CMK (cell line): ENCODE measurements at regions not wholly inside any gene's neighbourhood (a gene's known extent, or its start where the extent isn't known, plus 50 kb on each side); places are given as distances from the start of the nearest gene placed in this dataset.
"Not testable (repeated sequence)": the region's sequence is repeated elsewhere in the genome, so short reads cannot be mapped to it uniquely, and the experiment has no call there.

Experiments
- DNase-seq: peaks from one replicate; pipeline ENCODE4 v3.0.0-alpha.2; 2010; ENCODE audit warnings: low read depth

DNA sequence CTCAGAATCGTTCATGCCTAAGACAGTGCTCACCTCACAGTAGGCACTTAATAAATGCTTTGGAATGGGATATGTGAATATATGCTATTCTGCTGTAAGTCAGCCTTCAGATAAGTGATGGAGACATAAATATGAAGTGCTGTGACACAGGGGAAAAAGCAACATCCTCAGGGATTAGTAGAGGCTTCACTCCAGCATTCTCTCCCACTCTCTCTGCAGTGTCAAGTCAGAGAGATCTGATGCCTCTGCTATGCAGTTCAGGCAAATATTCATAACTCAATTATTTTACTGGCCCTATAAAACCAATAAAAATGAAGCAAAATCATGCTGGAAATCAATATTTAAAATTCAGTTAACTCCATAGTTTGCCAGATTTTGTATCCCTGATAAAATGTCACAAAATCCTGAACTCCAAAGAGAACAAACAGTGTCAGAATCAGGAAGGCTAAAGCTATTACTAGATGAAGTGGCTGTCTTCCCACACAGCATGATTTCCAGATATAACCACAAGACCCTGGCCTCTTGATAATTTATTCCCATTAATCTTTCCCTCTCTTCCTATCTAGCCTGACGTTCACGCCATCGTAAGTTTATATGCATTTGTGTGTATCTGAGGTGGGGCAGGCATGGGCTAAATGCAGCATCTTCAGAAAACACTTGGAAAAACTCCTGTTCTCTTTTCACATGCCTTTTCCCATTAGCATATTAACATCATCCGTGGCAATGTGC lies 278.9 kb upstream of the ATP11B start:
- DNase-seq, result no peak

DNA sequence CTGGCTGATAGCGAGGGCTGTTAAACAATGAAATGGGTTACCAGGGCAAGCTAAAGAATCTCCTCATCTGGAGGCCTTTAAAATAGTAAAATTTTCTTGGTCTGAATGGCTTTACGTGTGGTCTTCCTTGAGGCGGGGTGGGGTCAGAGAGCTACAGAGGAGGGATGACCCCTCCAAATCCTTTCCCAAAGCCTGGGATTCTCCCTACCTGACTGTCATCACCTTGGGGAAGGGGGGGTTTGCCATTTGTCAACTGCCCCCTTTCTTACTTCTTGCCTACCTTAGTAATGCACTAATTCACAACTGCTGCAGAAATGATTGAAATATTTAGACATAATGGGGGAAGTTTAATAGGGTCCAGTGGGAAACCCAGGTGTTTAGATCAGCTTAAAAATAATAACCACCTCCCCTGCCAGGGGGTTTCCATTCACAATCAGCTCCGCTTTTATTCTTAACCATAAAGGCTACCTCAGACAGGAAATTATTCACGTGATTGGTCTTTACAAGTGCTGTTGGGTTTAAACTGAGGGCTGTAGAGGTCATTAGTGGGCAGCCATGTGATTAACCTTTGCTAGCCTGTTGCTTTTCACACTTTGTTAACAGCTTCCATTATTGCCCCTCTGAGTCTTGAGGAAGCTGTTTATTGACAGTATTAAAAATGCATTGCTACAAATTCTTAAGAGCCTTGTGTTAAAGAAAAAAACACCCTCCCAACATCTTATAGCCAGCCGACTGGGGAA lies 276.5 kb upstream of the ATP11B start:
- no peak for DNase-seq

DNA sequence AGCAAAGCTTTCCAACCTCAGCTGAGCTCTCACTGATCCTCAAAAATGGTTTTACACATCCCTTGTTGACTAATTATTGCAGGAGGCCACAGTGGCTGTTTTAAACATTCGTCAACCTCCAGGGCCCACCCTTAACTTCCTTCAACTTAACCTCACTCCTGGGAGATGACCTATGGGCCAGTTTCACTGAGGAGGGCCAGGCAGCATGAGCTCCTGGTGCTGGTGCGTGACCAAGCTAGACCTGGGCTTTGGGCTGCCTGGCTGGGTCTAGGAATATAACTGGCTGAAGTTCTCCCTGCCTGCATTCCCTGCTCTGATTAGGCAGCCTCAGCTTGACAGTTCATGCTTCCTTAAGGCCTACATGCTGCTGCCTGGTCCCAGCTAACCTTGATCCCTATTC lies 273.7 kb upstream of the ATP11B start:
- no peak for DNase-seq

DNA sequence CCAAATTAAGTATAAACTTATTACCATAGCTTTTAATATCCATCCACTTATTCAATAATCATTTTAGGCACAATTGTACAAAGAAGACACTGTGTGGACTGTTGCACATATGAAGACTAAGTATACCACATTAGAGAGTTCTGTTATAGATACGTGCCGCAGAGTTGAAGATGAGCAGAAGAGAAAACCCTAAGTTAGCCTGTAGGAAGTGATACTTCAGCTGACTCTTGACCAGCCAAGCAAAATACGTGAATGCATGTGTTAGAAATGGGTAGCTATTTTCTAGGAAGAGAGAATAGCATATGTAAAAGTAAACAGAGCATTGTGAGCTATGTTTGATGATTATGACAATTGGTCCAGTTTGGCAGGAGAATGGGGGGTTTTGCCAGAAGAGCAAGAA lies 272.0 kb upstream of the ATP11B start:
- DNase-seq, result no peak

DNA sequence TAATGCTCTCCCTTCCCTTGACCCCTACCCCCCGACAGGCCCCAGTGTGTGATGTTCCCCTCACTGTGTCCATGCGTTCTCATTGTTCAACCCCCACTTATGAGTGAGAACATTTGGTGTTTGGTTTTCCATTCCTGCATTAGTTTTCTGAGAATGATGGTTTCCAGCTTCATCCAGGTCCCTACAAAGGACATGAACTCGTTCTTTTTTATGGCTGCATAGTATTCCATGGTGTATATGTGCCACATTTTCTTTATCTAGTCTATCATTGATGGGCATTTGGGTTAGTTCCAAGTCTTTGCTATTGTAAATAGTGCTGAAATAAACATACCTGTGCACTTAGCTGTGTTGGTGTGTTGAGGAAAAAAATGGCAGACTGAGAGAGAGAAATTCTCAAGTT lies 269.9 kb upstream of the ATP11B start:
- DNase-seq, result not testable (repeated sequence)

DNA sequence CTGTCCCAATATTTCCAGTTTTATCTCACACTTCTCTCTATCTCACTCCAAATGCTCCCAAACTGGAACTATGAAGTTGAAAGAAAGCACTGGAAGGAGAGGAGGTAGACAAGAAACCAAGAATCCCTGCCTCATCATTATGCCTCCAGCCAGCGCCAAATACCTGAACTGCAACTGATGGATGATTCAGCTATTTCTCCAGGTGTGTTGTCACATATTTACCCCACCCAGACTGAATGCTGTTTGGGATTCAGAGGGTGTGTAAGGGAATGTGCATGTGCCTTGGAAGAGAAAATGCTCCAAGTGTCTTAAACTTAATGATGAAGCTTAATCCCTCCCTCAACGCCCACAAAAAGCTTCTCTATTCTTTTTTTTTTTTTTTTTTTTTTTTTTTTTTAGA lies 269.5 kb upstream of the ATP11B start:
- DNase-seq, result no peak

DNA sequence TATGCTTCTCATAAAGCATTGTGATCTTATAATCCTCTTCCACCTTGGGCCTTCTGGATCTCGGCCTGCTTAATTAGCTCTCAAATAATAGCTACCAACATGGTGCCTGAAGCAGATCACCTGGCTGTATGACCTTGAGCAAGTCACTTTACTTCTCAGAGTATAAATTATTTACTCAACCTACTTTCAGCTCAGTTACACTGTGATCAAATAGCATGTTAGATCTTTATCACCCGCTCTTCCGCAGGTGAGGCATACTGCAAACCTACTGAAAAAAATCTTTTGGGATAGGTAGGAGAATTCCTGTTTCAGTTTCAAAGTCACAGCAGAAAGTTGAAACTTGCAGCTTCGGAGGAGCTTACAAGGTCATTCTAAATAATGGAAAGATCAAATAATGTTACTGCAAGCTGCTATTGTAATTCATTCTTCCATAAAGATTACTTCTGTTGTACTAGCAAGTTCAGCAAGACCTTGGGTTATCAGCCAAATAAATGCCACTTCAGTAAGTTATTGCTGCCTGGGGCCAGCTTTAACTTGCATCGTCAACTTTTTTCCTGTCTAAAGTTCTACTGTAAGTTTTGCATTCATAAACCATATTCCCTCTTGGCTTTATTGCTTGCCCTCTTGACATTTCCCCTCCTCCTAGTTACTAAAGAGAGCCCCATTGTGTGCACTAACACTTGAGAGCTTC lies 268.4 kb upstream of the ATP11B start:
- DNase-seq, result no peak

DNA sequence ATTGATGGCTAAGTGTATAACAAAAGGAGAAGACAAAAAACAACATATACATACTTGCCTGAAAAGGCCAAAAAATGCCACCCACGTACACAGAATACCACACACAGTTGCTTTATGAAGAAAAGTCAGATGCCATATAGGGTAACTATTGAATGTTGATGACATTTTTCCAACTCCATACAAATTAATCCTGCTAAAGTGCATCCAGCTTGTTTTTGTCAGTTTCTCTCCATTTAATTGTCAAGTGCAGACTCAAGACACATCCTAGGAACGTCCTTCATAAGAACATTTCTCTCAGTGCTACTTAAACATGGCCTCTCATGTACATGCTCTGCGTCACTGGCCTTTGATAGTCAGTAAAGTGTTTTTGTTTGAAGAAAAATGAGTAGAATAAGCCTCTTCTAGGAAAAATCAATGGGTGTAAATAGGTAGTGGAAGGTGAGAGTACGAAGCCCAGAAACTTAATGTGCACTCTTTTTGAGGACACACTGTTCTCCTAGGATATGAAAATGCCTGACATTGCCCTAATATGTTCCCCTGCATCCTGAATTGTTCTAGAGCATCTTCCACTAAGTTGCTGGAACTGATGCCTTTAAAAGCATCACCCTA lies 267.4 kb upstream of the ATP11B start:
- DNase-seq, result no peak

DNA sequence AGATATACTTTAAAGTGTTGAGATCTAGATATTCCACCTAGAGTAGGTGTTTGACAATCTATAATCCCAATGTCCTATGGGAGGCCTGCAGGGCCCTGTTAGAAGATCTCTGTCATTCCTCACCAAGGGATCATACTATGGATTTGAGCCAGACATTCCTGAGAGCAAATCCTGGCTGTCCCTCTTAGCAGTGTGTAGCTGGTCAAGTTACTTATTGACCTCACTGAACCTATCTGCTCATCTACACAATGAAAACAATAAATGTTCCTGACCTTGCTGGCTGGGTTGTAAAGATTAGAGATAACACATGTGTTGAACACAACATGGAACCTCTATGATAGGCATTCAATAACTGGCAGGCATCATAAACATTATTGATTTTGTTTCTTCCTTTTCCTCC lies 265.6 kb upstream of the ATP11B start:
- DNase-seq, result no peak

DNA sequence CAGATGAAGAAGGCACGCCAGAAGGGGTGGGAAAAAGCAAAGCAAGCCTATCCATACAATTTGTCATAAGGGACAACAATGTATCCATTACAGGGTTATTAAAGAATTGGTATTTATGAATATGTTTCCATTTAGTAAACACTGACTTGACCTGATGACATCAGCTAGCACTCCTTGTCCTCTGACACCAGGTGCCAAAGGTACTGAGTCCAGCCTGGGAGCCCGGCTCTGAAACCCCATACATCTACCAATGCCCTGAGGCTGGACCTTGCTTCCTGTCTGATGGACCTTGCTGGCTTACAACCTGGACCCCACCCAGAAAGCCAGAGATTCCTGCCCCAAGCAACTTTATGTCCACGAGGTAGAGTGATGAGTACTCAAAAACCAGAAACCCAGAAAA lies 263.0 kb upstream of the ATP11B start:
- no peak for DNase-seq

DNA sequence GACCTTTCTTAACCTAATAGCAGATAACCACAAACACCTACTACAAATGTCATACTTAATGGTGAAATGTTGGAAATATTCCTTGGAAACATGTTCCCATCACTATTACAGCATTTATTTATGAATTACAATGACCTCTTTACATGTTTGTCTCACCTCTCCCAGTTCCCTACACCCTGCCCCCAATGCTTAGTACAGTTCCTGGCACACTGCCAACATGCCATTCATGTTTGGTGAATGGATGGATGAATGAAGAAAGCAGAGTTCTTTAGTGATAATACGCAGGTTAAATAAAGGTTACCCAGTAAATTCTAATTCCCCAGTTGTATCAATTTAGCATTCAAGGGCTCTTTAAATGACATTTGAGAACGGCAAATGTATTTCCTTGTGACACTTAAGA lies 259.9 kb upstream of the ATP11B start:
- DNase-seq, result no peak

DNA sequence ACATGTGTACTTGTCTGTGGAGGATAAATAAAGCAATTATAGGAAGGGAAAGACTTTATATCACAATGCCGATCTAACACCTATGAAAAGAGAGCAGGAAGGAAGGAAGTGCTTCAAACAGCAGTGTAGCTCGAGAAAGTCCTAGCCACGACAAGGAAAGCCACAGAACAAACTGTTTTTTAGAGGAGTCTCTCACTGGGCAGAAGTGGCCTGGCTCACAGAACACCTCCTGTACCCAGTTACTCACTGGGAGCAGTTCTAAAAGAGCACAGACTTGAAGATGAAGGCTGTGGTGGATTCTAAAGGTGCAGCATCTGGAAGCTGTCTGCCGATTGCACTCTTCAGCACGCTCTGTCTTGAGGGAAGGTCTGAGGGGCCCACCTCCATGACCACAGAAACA lies 248.8 kb upstream of the ATP11B start:
- DNase-seq, result no peak

DNA sequence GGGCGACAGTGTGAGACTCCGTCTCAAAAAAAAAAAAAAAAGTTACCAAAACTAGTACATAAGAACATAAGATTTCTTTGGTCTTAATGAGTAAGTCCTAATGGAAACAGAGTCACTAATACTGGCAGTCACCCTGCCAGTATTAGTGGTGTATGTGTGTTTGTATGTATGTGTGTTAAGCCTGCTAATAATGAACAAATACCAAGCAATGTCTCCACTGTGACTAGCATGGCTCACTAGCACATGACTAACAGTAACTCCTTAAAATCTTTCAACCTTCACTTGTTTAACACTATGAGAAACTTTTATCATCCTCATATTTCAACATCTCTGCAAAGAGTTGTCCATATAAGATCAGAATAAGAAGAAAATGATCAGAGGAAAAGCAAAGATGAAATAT lies 231.0 kb upstream of the ATP11B start:
- DNase-seq, result no peak

DNA sequence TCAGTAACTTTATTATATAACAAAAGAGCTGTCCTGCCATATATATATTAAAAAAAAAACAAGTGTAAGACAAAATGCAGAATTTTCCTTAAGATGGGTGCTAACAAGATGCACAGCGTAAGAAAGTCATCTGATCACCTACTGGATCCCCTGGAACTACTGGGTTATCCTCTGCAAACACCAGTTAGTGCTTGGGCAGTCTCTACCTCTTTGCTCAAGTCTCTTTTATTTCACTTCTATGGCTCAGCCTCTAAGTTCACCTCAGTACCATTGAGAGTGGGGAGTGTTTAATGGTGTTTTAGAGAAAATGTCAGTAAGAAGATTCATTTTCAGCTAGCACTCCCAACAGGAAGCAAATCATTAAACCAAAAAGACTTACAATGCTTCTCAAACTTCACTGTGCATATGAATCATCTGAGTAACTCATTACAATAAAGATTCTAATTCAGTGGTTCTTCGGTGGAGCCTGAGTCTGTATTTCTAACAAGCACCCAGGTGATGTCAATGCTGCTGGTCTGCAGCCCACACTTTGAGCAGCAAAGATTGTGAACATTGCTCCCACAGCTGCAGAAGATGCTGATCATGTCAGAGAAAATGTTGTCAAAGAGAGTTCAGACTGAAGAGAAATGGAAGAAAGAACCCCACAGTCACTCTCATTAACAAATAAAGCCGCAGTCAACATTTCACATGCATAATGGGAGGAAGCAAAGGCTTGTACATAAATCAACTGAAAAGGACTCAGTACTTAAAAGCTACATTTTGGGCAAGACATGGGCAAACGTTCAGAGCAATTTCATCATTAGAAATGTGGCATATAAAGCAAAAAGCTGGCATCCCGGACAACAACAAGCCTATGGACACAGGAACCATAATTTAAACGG lies 227.1 kb upstream of the ATP11B start:
- DNase-seq, result no peak

DNA sequence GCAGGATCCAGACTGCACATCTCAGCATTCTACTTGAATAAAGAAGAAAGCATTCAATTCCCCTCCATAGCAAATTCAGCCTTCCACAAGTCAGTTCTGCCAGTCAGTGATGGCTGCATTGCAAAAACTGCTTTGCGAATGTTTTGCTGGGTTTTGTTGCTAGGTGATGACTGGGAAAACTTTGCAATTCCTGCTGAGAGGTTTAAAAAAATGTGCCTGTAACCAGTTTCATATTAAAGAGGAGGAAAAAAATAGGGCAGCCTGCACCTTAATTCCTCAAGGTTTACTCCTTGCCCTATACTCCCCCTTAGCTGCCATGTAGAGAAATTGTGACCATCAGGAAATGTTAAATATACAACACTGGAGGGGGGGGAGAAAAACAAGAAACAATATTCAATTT lies 225.6 kb upstream of the ATP11B start:
- no peak for DNase-seq

DNA sequence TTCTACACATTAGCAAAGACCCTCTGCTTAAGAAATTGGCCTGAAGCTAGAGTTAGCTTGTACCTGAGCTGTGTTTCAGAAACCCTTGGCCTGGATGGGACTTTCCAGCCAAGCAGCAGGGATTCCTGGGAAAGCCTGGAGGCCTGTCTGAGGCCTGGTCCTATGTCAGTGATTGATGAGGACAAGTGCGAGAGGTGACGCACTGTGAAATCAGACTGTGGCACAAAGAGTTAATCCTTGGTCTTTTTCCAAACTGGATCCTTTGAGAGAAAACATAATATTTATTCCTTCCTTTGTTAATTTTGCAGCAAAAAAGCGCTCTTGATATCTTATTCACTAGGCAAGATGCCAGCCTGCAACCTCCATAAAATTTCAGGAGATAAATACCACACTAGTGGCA lies 225.0 kb upstream of the ATP11B start:
- DNase-seq, result no peak

DNA sequence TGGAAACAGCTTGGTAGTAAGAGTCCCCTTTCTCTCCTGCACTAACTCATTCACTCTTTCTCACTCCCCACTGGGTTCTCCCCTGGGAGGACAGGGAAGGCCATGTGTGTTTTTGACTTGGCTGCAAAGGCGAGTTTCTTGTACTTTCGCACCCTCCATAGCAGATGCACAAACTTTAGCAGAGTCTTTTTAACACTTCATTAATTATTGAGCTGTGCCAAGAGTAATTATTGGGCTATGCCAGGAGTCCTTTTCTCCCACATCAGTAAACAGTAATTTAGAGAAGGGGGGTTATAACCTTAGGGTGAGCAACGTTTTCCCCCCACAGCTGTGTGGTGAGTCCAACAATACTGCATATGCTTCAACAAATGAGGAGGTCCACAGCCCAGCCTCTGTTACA lies 224.4 kb upstream of the ATP11B start:
- no peak for DNase-seq

DNA sequence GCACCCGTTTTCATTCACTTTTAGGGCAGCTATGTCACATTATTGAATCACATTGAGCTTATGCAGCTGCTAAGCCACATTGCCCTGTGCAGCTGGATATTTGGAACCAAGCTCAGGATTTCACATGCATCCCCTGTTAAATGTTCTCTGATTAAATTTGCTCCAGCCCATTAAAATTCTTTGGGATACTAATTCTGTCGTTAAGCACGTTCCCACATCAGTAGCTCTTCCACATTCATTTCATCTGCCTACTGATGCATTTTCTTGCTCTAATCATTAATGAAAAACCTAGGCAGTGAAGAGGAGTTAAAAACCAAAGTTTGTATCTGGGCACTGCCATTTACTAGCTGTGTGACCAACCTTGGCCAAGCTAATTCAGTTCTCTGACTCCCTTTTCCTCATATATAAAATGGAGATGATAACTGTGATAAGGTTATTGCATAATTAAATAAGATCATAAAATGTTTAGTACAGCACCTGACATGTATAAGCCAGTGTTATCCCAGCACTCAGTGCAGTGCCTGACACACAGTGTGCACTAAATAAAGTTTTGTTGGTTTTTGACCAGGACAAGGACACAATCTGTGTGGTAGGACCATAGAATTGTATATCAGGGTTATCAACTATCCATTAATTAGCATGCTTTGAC lies 222.2 kb upstream of the ATP11B start:
- no peak for DNase-seq

DNA sequence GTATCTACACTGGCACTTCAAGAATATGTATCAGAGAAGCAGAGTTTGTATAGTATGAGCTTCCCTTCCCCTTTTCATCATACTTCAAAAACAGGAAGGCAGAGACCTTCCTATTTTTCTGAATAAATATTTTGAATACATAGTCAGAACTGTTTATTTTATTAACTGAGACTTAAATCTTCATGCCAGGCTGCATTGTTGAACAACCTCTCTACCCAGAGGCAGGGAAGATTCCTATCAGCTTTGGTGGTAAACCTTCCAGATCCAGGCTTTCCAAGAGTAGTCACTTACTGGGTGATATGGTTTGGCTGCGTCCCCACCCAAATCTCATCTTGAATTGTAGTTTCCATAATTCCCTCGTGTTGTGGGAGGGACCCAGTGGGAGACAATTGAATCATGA lies 217.4 kb upstream of the ATP11B start:
- DNase-seq, result no peak

DNA sequence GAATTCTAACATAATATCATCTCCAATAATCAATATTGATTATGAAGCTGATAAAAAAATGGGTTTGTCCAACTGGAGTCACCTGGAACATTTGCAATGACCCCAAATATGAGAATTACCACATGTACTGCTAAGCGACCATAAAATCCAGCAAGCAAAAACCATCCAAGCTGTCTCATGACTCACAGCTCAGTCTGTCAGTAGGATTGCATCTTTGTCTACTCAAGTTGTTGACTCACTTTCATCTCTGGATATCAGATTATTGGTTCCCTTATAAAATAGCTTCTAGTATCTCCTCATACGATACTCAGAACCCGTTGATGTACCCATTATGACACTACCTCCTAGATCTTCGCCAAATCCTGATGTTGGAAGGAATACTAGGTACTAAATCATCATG lies 209.8 kb upstream of the ATP11B start:
- no peak for DNase-seq

DNA sequence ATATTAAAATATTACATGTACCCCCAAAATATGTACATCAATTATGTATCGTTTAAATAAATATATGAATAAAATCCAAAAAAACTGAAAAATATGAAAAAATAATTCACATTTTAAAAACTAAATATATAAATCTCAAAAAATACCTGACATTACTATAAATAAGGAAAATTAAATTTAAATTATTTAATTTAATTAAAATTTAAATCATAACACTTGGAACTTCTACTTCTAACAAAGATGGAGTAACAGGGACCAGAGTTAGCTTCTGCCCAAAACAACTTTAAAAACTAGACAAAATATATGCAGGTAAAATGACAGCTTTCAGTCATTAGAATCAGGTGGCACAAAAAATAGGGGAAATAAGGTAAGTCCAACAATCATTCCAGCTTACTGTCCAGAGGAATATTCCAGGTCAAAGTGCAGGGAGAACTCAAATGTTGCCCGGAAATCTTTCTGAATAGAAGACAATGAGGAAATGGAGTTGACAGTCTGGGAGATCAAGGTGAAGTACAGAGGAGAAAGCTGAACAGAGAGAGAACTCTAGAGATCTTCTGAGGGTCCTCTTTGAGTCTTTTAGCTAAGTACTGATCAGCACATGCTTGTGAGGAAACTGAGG lies 207.7 kb upstream of the ATP11B start:
- DNase-seq, result no peak
